Left renal cortex interstitium (tissue), 4 donors: ENCODE measurements at regions not wholly inside any gene's neighbourhood (a gene's known extent, or its start where the extent isn't known, plus 50 kb on each side); places are given as distances from the start of the nearest gene placed in this dataset.
"Not testable (repeated sequence)": the region's sequence is repeated elsewhere in the genome, so short reads cannot be mapped to it uniquely, and the experiment has no call there.

Source experiments
- DNase-seq, 4 donors: peaks; one replicate each; pipeline ENCODE4 v3.0.0-alpha.2; 2013; ENCODE audit warnings: low read depth in 4 of 4, low spot score in 2 of 4, missing footprints in 1 of 4

- DNase-seq: no peak
These were observed 577.7 kb downstream of the KIF4B start for GRCh38 chr5:155591273-155591672.

- no peak for DNase-seq
These were observed 580.7 kb downstream of the KIF4B start for GRCh38 chr5:155594270-155594669.

- no peak for DNase-seq
These were observed 582.2 kb downstream of the KIF4B start for GRCh38 chr5:155595791-155596190.

- DNase-seq: no peak
These were observed 585.0 kb downstream of the KIF4B start for GRCh38 chr5:155598552-155598951.

- no peak for DNase-seq
These were observed 592.4 kb downstream of the KIF4B start for GRCh38 chr5:155605920-155606319.

GRCh38 chr5:155616779-155617392 lies 603.3 kb downstream of the KIF4B start:
- peak in 2 of 4 donors; percentile 2 to 7 for DNase-seq

GRCh38 chr5:155619688-155620087 lies 606.1 kb downstream of the KIF4B start:
- no peak for DNase-seq

GRCh38 chr5:155620821-155621410 lies 607.4 kb downstream of the KIF4B start:
- no peak for DNase-seq

- DNase-seq: no peak
These were observed 611.2 kb downstream of the KIF4B start for GRCh38 chr5:155624597-155625241.

GRCh38 chr5:155625315-155625714 lies 611.8 kb downstream of the KIF4B start:
- no peak for DNase-seq

- DNase-seq: no peak
These were observed 612.5 kb downstream of the KIF4B start for GRCh38 chr5:155625897-155626543.

- no peak for DNase-seq
These were observed 613.0 kb downstream of the KIF4B start for GRCh38 chr5:155626592-155626991.

- DNase-seq: no peak
These were observed 614.8 kb downstream of the KIF4B start for GRCh38 chr5:155628346-155628745.

GRCh38 chr5:155629597-155629996 lies 616.0 kb downstream of the KIF4B start:
- DNase-seq: no peak

GRCh38 chr5:155631116-155631515 lies 617.6 kb downstream of the KIF4B start:
- no peak for DNase-seq

GRCh38 chr5:155633338-155633957 lies 619.9 kb downstream of the KIF4B start:
- DNase-seq: no peak

GRCh38 chr5:155649666-155650065 lies 636.1 kb downstream of the KIF4B start:
- no peak for DNase-seq

GRCh38 chr5:155655569-155655968 lies 642.0 kb downstream of the KIF4B start:
- DNase-seq: no peak

- DNase-seq: no peak
These were observed 648.3 kb downstream of the KIF4B start for GRCh38 chr5:155661859-155662258.

GRCh38 chr5:155665361-155665760 lies 651.8 kb downstream of the KIF4B start:
- peak; percentile 24 to 73 (median 51) for DNase-seq

- not testable (repeated sequence) for DNase-seq
These were observed 655.0 kb upstream of the SGCD start for GRCh38 chr5:155672001-155672400.
